ENCODE measurements at regions not wholly inside any gene's neighbourhood (a gene's known extent, or its start where the extent isn't known, plus 50 kb on each side); places are given as distances from the start of the nearest gene placed in this dataset.

- H3K9ac ChIP-seq (replicated peaks; ENCODE audit: extremely low read depth, insufficient read depth, low read length), result no peak overlapping the region
- H3K27me3 ChIP-seq (ENCODE audit: control insufficient read depth in 2 of 2, insufficient read depth in 2 of 2, low read length in 2 of 2), result no peaks in the 10 kb centered on the region
- H3K4me1 ChIP-seq (ENCODE audit: control insufficient read depth, extremely low read depth, insufficient read depth, low read length), result no peaks in the 10 kb centered on the region
- FAIRE-seq (no peak), DNase-seq (ENCODE audit: low read depth, low spot score) (no peak)
- H3K9me3 ChIP-seq (replicated peaks; ENCODE audit: control insufficient read depth, insufficient read depth, low read length), result no peaks in the 10 kb centered on the region
- no peaks in the 10 kb centered on the region for H3K9me1 ChIP-seq (replicated peaks; ENCODE audit: control insufficient read depth, extremely low read depth, insufficient read depth, low read length)
- H3K36me3 ChIP-seq (ENCODE audit: control insufficient read depth in 2 of 2, extremely low read depth in 1 of 2, insufficient read depth in 2 of 2, low read length in 2 of 2), result no peaks in the 10 kb centered on the region
- CTCF ChIA-PET, result no interaction called here
- no peak overlapping the region for H3K4me3 ChIP-seq (replicated peaks in 1 of 3; ENCODE audit: insufficient read depth in 1 of 3, low read depth in 1 of 3, low read length in 3 of 3)
- dilution Hi-C loops (cut with MboI; ENCODE audit: extremely low pct_ligation_motif_present, low sequenced_read_pairs) (no loop called here), intact Hi-C loops (cut with micrococcal nuclease) (no loop called here)
- H3K79me2 ChIP-seq (ENCODE audit: control insufficient read depth, insufficient read depth, low read length), result no peaks in the 10 kb centered on the region
- no peak overlapping the region for H3K4me2 ChIP-seq (ENCODE audit: insufficient read depth, low read length)
- H3K27ac ChIP-seq (ENCODE audit: insufficient read depth, low read depth, low read length), result no peak overlapping the region
- POLR2A ChIA-PET, result no interaction called here
- BruUV-seq (replicated peaks), result no TSS peak
- no peak for TF ChIP-seq POLR2AphosphoS5 (IDR thresholded peaks at IDR 0.05; ENCODE audit: insufficient read depth, low read depth, low read length)
- TF ChIP-seq, protein P1, sequence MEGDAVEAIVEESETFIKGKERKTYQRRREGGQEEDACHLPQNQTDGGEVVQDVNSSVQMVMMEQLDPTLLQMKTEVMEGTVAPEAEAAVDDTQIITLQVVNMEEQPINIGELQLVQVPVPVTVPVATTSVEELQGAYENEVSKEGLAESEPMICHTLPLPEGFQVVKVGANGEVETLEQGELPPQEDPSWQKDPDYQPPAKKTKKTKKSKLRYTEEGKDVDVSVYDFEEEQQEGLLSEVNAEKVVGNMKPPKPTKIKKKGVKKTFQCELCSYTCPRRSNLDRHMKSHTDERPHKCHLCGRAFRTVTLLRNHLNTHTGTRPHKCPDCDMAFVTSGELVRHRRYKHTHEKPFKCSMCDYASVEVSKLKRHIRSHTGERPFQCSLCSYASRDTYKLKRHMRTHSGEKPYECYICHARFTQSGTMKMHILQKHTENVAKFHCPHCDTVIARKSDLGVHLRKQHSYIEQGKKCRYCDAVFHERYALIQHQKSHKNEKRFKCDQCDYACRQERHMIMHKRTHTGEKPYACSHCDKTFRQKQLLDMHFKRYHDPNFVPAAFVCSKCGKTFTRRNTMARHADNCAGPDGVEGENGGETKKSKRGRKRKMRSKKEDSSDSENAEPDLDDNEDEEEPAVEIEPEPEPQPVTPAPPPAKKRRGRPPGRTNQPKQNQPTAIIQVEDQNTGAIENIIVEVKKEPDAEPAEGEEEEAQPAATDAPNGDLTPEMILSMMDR (IDR thresholded peaks at IDR 0.05; ENCODE audit: extremely low read depth in 1 of 2, insufficient read depth in 1 of 2, low read depth in 1 of 2, low read length in 2 of 2), result no peak
- no peak for TF ChIP-seq JUN (IDR thresholded peaks at IDR 0.05; ENCODE audit: borderline replicate concordance, insufficient read depth, insufficient read length, low read depth)
- no peak for TF ChIP-seq POLR2A (IDR thresholded peaks at IDR 0.05; ENCODE audit: low read depth, low read length)
- TF ChIP-seq EZH2 (IDR thresholded peaks at IDR 0.05; ENCODE audit: borderline replicate concordance, low read depth, low read length, severe bottlenecking), result no peak
- no peak for TF ChIP-seq FOS (IDR thresholded peaks at IDR 0.05; ENCODE audit: borderline replicate concordance, insufficient read depth, low read length)
- no peak for TF ChIP-seq GATA2 (IDR thresholded peaks at IDR 0.05; ENCODE audit: insufficient read depth, insufficient read length, low read depth, low read length)
- TF ChIP-seq, protein P2, sequence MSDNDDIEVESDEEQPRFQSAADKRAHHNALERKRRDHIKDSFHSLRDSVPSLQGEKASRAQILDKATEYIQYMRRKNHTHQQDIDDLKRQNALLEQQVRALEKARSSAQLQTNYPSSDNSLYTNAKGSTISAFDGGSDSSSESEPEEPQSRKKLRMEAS (IDR thresholded peaks at IDR 0.05; ENCODE audit: insufficient read depth, insufficient read length), result no peak
- no peak for TF ChIP-seq MYC (IDR thresholded peaks at IDR 0.05; ENCODE audit: low read depth, low read length)
- H4K20me1 ChIP-seq (replicated peaks; ENCODE audit: control insufficient read depth, extremely low read depth, insufficient read depth, low read length), result no peaks in the 10 kb centered on the region
- H2AFZ ChIP-seq (ENCODE audit: low read depth, low read length), result no peak overlapping the region
Measured at GRCh38 chr5:167271511-167271910, 1019.9 kb upstream of the WWC1 start.

Data from endothelial cell of umbilical vein (primary cell).